Activated T-cell treated with anti-CD3 and anti-CD28 coated beads for 4 hours (primary cell): ENCODE measurements at regions not wholly inside any gene's neighbourhood (a gene's known extent, or its start where the extent isn't known, plus 50 kb on each side); places are given as distances from the start of the nearest gene placed in this dataset.

Experiments used
- DNase-seq: peaks from one replicate; pipeline ENCODE4 v3.0.0-alpha.2; 2020

GRCh38 chr16:51705142-51705541 is 554.1 kb upstream of the SALL1 start:
- no peak for DNase-seq

GRCh38 chr16:51701025-51701424 is 550.0 kb upstream of the SALL1 start:
- no peak for DNase-seq

- DNase-seq = no peak
Measured at GRCh38 chr16:51699686-51700396, 548.8 kb upstream of the SALL1 start.

- DNase-seq = no peak
Measured at GRCh38 chr16:51698647-51699046, 547.6 kb upstream of the SALL1 start.

DNA sequence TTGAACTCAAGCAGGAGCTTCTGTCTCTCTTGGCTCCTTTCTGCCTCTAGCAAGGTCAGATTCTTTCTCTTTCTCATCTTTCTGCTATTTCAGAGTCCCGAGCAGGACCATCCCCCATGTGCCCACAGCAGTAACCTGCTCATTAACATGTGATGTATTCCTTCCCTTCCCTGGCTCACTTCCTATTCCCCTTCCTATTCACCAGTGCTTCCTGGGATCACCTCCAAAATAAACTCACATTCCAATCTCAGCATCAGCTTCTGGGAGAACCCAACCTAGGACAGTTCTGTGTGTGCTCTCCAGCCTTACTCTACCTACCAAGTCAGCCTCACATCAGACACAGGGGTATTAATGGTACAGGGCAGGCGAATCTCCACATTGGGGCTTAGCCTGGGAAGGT is 546.4 kb upstream of the SALL1 start:
- no peak for DNase-seq

DNA sequence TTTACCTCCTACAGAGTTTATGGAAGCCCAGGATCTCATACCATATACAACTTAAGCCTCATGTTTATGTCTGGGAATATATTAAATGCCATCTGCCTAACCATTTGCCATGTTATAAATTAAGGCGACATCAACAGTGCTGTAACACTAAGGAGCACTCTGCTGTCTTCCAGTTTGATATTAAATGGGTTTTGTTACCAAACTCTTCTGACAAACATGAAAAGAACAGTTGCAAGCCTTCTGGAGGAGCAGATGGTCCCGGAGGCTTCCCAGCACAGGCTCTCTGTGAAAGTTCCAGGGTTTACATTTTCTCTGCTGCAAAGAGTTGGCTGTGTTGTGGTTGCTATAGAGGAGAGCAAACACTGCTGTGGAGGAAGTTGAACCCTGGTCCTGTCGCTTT is 545.3 kb upstream of the SALL1 start:
- no peak for DNase-seq

GRCh38 chr16:51691109-51691508 is 540.0 kb upstream of the SALL1 start:
- DNase-seq = no peak

GRCh38 chr16:51685498-51685897 is 534.4 kb upstream of the SALL1 start:
- DNase-seq = no peak

GRCh38 chr16:51683882-51684281 is 532.8 kb upstream of the SALL1 start:
- no peak for DNase-seq

GRCh38 chr16:51682905-51683304 is 531.8 kb upstream of the SALL1 start:
- no peak for DNase-seq

DNA sequence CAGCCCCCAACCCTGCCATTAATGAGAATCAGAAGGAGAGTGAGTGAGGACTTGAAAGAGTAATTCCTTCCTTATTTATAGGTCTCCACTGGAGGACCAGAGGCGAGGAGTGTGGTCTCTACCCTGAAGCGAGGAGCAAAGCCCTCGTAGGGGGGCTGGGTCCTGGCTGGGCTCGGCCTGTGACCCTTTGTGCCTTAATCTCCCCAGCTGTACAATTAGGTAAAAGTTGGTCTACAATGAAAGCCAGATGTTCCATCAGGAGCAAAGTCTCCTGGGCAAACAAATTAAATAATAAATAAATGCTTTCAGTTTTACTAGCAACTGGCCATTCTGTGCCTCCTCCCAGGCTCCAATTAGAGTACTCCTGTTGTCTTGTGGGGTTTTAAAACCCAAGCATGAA is 523.5 kb upstream of the SALL1 start:
- DNase-seq = no peak

DNA sequence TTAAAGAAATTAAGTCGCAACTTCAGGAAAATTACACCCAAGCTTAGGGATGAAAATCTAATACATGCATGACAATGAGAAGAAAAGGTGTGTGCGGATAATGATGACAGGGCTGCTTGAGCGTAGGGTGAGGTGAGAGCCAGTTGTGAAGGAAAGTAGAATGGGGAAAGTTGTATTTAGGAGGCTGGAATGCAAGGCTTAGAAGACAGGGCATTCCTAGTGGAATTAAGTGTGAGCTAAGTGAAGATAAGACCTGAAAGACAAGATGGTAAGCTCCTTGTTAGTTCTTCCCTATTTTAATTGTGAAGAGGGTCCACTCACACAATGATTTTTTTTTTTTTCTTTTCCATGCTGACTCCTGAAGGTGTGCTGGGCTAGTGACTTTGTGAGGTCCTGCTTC is 519.5 kb upstream of the SALL1 start:
- no peak for DNase-seq

- no peak for DNase-seq
Measured at GRCh38 chr16:51666821-51667220, 515.8 kb upstream of the SALL1 start.

DNA sequence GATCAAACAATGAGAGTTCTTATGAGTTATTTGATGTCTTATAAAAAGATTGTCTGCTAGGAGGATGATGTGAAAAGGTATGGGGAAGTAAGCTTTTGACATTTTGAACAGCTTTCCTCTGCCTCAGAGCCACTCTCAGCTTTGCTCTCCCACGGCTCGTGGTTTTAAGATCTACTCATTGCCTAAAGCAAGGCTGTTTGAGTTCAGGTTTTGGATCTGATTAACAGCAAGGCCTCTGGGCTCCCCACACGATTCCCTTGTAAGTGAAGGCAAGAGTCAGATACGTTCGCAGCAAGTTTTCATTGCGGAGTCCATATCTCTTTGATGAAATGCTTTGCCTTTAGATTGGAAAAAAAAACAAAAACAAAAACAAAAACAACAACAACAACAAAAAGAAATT is 515.0 kb upstream of the SALL1 start:
- DNase-seq = no peak

DNA sequence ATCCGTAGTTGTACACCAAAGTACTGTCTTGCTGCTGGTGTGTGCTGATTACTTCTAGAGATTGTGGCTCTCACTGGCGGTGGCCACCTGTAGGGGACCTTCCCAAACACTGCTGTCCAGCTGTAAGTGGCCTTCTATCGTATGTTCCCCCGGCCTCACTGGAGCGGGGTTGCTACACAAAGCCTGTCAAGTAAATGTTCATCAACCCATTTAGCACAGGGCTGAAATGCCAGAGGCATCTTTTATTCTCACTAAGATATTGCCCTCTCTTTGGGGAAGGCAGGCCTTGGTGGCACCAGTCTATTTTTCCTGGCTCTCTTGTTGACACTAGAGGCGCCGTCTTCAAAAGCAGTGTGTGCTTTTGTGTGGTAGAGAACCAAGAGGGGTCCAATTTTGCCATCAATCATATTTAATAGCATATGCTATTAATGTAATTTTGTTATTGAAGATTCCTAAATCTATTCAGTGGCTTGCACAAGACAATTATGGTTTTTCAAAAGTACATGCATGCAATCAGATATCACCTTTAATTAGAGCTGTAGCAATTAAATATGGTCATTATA is 514.4 kb upstream of the SALL1 start:
- no peak for DNase-seq

DNA sequence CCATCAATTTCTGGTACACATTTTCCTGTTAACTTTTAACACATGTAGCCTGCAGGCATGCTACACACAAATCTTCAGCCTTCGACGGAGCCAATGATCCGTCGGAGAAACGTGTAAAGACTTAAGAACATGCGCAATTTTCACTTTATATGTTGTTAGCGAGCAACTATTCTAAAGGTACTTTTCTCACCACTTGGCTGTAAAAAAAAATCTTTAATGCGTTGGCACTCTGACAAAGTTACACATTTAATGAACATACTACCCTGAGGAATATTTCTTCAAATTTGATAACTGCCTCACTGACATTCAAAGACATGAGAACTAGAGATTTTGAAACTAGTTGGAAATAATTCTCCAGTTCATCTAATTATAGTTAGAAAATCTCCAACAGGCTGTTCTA is 507.5 kb upstream of the SALL1 start:
- no peak for DNase-seq

DNA sequence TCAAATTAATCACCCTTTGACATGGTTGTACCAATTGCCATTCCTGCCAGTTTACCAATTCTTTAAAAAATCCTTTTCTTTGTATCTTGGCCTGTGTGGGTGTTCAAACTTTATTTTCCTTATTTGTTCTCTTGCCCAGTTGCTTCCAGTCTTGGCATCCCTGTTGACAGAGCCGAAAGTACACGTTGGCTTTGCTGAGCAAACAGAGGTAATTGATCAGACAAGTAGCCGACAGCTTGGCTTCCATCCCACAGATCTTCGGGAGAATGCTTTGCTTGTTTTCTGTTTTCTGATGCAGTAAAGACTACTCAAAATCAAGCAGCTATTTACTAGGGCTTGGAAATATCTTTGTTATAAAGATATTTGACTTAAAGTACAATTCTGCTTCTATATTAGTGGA is 506.8 kb upstream of the SALL1 start:
- no peak for DNase-seq

GRCh38 chr16:51655249-51655648 is 504.2 kb upstream of the SALL1 start:
- no peak for DNase-seq

GRCh38 chr16:51651061-51651466 is 500.0 kb upstream of the SALL1 start:
- no peak for DNase-seq

DNA sequence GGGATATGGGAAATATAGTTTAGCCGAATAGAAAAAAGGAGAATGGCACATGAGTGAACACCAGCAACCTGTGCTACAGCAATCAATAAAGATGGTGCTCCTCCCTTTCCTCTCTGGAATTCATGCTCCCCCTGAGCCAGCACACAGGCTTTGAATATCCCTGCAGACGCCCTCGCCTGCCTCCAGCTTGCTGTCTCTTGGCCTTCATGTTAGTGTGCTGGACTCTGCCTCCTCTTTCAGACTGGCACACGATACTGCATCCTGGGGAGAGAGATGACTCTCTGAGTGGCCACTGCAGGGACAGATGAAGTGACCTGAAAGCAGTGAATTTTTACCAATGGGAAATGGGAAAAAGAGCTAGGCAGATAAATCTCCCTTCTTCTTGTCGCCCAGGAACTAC is 498.6 kb upstream of the SALL1 start:
- DNase-seq = no peak

- no peak for DNase-seq
Measured at GRCh38 chr16:51648526-51648925, 497.5 kb upstream of the SALL1 start.

GRCh38 chr16:51641191-51641765 is 490.2 kb upstream of the SALL1 start:
- DNase-seq = no peak

- no peak for DNase-seq
Measured at GRCh38 chr16:51640196-51640595, 489.1 kb upstream of the SALL1 start.

DNA sequence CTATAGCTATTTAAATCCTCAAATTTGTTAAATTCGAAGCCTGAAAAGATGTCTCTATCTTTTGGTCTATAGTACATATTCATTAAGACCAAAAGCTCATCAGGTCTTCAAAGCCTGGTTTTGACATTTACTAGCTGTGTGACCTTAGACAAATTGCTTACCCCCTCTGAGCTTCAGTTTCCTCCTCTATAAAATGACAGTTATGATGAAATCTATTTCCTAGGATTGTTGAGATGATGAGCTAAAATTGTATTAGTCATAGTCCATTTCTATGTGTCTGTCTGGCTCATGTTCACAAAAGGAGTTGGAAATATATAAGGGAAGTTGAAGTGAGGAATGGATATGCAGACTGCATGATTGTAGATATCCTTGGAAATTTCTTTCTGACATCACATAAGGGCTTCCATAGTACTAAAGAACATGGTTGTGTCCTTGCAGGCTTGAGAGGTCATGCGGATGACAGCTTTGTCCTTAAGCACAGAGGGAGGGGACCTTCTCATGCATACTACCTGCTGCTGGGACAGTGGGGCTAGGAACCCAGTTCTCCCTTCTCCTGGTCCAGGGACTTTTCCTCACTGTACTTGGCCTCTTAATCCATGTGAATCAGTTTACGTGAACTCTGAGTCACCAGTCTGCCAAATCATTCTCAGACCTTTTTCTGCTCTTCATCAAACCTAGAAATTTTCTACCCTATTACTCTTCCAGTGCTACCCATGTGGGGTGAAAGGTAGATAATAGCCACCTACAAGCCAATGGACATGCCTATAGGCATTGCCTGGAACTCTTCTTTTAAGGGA is 487.5 kb upstream of the SALL1 start:
- no peak for DNase-seq
